Smooth muscle cell (in vitro differentiated cells): ENCODE measurements at regions not wholly inside any gene's neighbourhood (a gene's known extent, or its start where the extent isn't known, plus 50 kb on each side); places are given as distances from the start of the nearest gene placed in this dataset.

Experiments
- DNase-seq: peaks from one replicate; lab custom pipeline; 2025; ENCODE audit not compliant: unreplicated experiment; lab: John Stamatoyannopoulos, UW
- H2AFZ ChIP-seq: fragments of 200-600 bp; sonication (generic); 2 replicates; pipeline ENCODE4 v1.6.0; 2016; ENCODE audit warnings: antibody characterized with exemption, low read depth, mild to moderate bottlenecking
- H3F3A ChIP-seq: fragments of 200-600 bp; sonication (generic); 2 replicates; pipeline ENCODE4 v1.6.0; 2017; ENCODE audit warnings: antibody characterized with exemption, low read depth
- H3K27ac ChIP-seq: fragments of 200-600 bp; sonication (generic); 2 replicates; pipeline ENCODE4 v1.5.1; 2016; ENCODE audit warnings: low read depth, mild to moderate bottlenecking
- H3K27me3 ChIP-seq: fragments of 200-600 bp; sonication (generic); 2 replicates; pipeline ENCODE4 v1.6.1; 2016; ENCODE audit warnings: low read depth, mild to moderate bottlenecking
- H3K36me3 ChIP-seq: fragments of 200-600 bp; sonication (generic); 2 replicates; pipeline ENCODE4 v1.5.1; 2016; ENCODE audit warnings: low read depth
- H3K4me1 ChIP-seq: fragments of 200-600 bp; sonication (generic); 2 replicates; pipeline ENCODE4 v1.5.1; 2016; ENCODE audit warnings: low read depth
- H3K4me2 ChIP-seq: fragments of 200-600 bp; sonication (generic); 2 replicates; pipeline ENCODE4 v1.6.0; 2016; ENCODE audit warnings: mild to moderate bottlenecking
- H3K4me3 ChIP-seq: fragments of 200-600 bp; sonication (generic); 2 replicates; pipeline ENCODE4 v1.5.1; 2016; ENCODE audit warnings: mild to moderate bottlenecking
- H3K79me2 ChIP-seq: fragments of 200-600 bp; sonication (generic); 2 replicates; pipeline ENCODE4 v1.6.0; 2016; ENCODE audit warnings: low read depth, mild to moderate bottlenecking
- H3K9ac ChIP-seq: fragments of 200-600 bp; sonication (generic); 2 replicates; pipeline ENCODE4 v1.6.0; 2016; ENCODE audit warnings: low read depth
- H3K9me3 ChIP-seq: fragments of 200-600 bp; sonication (generic); replicated peaks from 2 replicates; pipeline ENCODE4 v1.5.1; 2016; ENCODE audit warnings: low read depth
- H4K20me1 ChIP-seq: fragments of 200-600 bp; sonication (generic); 2 replicates; pipeline ENCODE4 v1.6.0; 2016; ENCODE audit warnings: low read depth
- CTCF ChIP-seq: fragments of 200-600 bp; sonication (generic); IDR thresholded peaks from 2 replicates; pipeline ENCODE4 v1.5.1; 2017; ENCODE audit warnings: borderline replicate concordance, mild to moderate bottlenecking, antibody characterized with exemption; ENCODE audit not compliant: insufficient read depth, poor library complexity, severe bottlenecking
- WGBS: methylation state at CpG from one replicate; pipeline ENCODE4 v1.1.7; 2016; ENCODE audit warnings: low lambda C conversion rate; 5-methylcytosine and 5-hydroxymethylcytosine counted together

DNA sequence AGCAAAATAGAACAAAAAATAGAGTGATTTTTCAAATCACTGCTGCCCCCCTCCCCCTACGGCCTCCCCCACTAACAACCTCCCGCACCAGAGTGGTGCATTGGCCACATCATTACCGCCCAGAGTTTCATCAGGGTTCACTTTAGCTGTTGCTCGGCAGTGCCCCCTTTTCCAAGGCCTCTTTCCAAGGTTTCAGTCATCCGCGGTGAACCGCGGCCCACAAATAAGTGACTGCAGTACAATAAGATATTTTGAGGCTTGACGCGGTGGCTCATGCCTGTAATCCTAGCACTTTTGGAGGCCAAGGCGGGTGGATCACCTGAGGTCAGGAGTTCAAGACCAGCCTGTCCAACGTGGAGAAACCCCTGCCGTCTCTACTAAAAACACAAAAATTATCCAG, 180.0 kb downstream of the MAF start:
- Histone ChIP-seq H3K4me1 (no peaks in the 10 kb centered on the region), H3K4me3 (no peak overlapping the region), H3K27me3 (peaks cover 10% of the 10 kb centered on the region), H3K27ac (no peak overlapping the region), H3K9me3 (no peaks in the 10 kb centered on the region), H3K9ac (no peak overlapping the region), H3K36me3 (no peaks in the 10 kb centered on the region), H4K20me1 (no peaks in the 10 kb centered on the region), H3K79me2 (no peaks in the 10 kb centered on the region), H3K4me2 (no peak overlapping the region), H3F3A (no peaks in the 10 kb centered on the region), H2AFZ (no peak overlapping the region)
- no peak for TF ChIP-seq CTCF
- 94% methylated on average over 13 of the region's 13 CpGs for WGBS
- DNase-seq = no peak

DNA sequence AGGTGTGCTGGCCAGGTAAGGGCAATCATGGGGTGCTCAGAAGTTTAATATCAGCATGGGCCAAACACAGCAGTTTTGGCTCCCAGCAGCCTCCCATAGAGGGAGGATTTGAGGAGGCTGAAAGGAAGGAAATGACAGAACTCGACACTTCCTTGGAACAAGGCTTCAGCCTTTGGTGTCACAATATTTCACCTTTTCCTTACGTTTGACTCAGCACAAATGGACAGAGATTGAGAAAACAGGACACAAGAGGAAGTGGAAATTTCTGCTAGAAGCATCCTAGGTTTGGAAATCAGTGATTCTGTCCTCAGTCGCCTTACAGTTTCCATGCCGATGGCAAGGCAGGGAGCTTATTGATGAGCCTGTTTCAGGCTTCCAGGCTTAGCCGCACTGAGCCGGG, 181.4 kb downstream of the MAF start:
- Histone ChIP-seq H3K4me3 (no peak overlapping the region), H4K20me1 (no peaks in the 10 kb centered on the region), H3K27ac (no peak overlapping the region), H3K4me2 (no peak overlapping the region), H2AFZ (no peak overlapping the region), H3F3A (no peaks in the 10 kb centered on the region), H3K9ac (no peak overlapping the region), H3K27me3 (peaks cover 10% of the 10 kb centered on the region), H3K36me3 (no peaks in the 10 kb centered on the region), H3K4me1 (no peaks in the 10 kb centered on the region), H3K9me3 (no peaks in the 10 kb centered on the region), H3K79me2 (no peaks in the 10 kb centered on the region)
- no peak for TF ChIP-seq CTCF
- WGBS = 73% methylated on average over 6 of the region's 6 CpGs
- no peak for DNase-seq

- 49% methylated on average over 16 of the region's 17 CpGs for WGBS
- no peak overlapping the region for H3K4me2 ChIP-seq
Measured at GRCh38 chr16:79417601-79418008, 182.9 kb downstream of the MAF start.

More at GRCh38 chr16:79417601-79418008, 182.9 kb downstream of the MAF start:
- DNase-seq = no peak
- Histone ChIP-seq H2AFZ (no peak overlapping the region), H3K36me3 (no peaks in the 10 kb centered on the region), H3K4me1 (no peaks in the 10 kb centered on the region), H3K27me3 (peaks cover 10% of the 10 kb centered on the region), H3K27ac (no peak overlapping the region), H3F3A (no peaks in the 10 kb centered on the region), H3K9me3 (no peaks in the 10 kb centered on the region), H3K9ac (no peak overlapping the region), H3K79me2 (no peaks in the 10 kb centered on the region), H3K4me3 (no peak overlapping the region), H4K20me1 (no peaks in the 10 kb centered on the region)
- no peak for TF ChIP-seq CTCF
